ENCODE measurements at regions not wholly inside any gene's neighbourhood (a gene's known extent, or its start where the extent isn't known, plus 50 kb on each side); places are given as distances from the start of the nearest gene placed in this dataset.

- TF ChIP-seq, protein P1, sequence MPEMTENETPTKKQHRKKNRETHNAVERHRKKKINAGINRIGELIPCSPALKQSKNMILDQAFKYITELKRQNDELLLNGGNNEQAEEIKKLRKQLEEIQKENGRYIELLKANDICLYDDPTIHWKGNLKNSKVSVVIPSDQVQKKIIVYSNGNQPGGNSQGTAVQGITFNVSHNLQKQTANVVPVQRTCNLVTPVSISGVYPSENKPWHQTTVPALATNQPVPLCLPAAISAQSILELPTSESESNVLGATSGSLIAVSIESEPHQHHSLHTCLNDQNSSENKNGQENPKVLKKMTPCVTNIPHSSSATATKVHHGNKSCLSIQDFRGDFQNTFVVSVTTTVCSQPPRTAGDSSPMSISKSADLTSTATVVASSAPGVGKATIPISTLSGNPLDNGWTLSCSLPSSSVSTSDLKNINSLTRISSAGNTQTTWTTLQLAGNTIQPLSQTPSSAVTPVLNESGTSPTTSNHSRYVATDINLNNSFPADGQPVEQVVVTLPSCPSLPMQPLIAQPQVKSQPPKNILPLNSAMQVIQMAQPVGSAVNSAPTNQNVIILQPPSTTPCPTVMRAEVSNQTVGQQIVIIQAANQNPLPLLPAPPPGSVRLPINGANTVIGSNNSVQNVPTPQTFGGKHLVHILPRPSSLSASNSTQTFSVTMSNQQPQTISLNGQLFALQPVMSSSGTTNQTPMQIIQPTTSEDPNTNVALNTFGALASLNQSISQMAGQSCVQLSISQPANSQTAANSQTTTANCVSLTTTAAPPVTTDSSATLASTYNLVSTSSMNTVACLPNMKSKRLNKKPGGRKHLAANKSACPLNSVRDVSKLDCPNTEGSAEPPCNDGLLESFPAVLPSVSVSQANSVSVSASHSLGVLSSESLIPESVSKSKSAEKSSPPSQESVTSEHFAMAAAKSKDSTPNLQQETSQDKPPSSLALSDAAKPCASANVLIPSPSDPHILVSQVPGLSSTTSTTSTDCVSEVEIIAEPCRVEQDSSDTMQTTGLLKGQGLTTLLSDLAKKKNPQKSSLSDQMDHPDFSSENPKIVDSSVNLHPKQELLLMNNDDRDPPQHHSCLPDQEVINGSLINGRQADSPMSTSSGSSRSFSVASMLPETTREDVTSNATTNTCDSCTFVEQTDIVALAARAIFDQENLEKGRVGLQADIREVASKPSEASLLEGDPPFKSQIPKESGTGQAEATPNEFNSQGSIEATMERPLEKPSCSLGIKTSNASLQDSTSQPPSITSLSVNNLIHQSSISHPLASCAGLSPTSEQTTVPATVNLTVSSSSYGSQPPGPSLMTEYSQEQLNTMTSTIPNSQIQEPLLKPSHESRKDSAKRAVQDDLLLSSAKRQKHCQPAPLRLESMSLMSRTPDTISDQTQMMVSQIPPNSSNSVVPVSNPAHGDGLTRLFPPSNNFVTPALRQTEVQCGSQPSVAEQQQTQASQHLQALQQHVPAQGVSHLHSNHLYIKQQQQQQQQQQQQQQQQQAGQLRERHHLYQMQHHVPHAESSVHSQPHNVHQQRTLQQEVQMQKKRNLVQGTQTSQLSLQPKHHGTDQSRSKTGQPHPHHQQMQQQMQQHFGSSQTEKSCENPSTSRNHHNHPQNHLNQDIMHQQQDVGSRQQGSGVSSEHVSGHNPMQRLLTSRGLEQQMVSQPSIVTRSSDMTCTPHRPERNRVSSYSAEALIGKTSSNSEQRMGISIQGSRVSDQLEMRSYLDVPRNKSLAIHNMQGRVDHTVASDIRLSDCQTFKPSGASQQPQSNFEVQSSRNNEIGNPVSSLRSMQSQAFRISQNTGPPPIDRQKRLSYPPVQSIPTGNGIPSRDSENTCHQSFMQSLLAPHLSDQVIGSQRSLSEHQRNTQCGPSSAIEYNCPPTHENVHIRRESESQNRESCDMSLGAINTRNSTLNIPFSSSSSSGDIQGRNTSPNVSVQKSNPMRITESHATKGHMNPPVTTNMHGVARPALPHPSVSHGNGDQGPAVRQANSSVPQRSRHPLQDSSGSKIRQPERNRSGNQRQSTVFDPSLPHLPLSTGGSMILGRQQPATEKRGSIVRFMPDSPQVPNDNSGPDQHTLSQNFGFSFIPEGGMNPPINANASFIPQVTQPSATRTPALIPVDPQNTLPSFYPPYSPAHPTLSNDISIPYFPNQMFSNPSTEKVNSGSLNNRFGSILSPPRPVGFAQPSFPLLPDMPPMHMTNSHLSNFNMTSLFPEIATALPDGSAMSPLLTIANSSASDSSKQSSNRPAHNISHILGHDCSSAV (CRISPR knock-in tag; IDR thresholded peaks at IDR 0.05; ENCODE audit: borderline replicate concordance) = no peak
- no peak for TF ChIP-seq MIER3 (CRISPR knock-in tag; IDR thresholded peaks at IDR 0.05; ENCODE audit: borderline replicate concordance)
- TF ChIP-seq SAFB2 (CRISPR knock-in tag; IDR thresholded peaks at IDR 0.05; ENCODE audit: borderline replicate concordance, low read depth) = no peak
- TF ChIP-seq BATF2 (CRISPR knock-in tag; IDR thresholded peaks at IDR 0.05) = no peak
- no peak for TF ChIP-seq MAF1 (CRISPR knock-in tag; IDR thresholded peaks at IDR 0.05; ENCODE audit: borderline replicate concordance)
- no peak for TF ChIP-seq RARA (CRISPR knock-in tag; IDR thresholded peaks at IDR 0.05)
- no peak for TF ChIP-seq ZC3H13 (CRISPR knock-in tag; IDR thresholded peaks at IDR 0.05)
- no peak for TF ChIP-seq KAT8 (CRISPR knock-in tag; IDR thresholded peaks at IDR 0.05)
- TF ChIP-seq, protein P2, sequence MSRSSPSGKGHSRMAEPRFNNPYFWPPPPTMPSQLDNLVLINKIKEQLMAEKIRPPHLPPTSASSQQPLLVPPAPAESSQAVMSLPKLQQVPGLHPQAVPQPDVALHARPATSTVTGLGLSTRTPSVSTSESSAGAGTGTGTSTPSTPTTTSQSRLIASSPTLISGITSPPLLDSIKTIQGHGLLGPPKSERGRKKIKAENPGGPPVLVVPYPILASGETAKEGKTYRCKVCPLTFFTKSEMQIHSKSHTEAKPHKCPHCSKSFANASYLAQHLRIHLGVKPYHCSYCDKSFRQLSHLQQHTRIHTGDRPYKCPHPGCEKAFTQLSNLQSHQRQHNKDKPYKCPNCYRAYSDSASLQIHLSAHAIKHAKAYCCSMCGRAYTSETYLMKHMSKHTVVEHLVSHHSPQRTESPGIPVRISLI (CRISPR knock-in tag; IDR thresholded peaks at IDR 0.05; ENCODE audit: borderline replicate concordance) = no peak
- TF ChIP-seq, protein P3, sequence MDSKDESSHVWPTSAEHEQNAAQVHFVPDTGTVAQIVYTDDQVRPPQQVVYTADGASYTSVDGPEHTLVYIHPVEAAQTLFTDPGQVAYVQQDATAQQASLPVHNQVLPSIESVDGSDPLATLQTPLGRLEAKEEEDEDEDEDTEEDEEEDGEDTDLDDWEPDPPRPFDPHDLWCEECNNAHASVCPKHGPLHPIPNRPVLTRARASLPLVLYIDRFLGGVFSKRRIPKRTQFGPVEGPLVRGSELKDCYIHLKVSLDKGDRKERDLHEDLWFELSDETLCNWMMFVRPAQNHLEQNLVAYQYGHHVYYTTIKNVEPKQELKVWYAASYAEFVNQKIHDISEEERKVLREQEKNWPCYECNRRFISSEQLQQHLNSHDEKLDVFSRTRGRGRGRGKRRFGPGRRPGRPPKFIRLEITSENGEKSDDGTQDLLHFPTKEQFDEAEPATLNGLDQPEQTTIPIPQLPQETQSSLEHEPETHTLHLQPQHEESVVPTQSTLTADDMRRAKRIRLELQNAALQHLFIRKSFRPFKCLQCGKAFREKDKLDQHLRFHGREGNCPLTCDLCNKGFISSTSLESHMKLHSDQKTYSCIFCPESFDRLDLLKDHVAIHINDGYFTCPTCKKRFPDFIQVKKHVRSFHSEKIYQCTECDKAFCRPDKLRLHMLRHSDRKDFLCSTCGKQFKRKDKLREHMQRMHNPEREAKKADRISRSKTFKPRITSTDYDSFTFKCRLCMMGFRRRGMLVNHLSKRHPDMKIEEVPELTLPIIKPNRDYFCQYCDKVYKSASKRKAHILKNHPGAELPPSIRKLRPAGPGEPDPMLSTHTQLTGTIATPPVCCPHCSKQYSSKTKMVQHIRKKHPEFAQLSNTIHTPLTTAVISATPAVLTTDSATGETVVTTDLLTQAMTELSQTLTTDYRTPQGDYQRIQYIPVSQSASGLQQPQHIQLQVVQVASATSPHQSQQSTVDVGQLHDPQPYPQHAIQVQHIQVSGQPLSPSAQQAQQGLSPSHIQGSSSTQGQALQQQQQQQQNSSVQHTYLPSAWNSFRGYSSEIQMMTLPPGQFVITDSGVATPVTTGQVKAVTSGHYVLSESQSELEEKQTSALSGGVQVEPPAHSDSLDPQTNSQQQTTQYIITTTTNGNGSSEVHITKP (CRISPR knock-in tag; IDR thresholded peaks at IDR 0.05; ENCODE audit: low read depth) = no peak
- TF ChIP-seq, protein P4, sequence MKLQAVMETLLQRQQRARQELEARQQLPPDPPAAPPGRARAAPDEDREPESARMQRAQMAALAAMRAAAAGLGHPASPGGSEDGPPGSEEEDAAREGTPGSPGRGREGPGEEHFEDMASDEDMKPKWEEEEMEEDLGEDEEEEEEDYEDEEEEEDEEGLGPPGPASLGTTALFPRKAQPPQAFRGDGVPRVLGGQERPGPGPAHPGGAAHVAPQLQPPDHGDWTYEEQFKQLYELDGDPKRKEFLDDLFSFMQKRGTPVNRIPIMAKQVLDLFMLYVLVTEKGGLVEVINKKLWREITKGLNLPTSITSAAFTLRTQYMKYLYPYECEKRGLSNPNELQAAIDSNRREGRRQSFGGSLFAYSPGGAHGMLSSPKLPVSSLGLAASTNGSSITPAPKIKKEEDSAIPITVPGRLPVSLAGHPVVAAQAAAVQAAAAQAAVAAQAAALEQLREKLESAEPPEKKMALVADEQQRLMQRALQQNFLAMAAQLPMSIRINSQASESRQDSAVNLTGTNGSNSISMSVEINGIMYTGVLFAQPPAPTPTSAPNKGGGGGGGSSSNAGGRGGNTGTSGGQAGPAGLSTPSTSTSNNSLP (IDR thresholded peaks at IDR 0.05; ENCODE audit: low read depth, low read length) = no peak
Observed at GRCh38 chr16:82542714-82543113, 84.1 kb upstream of the CDH13 start (continued).
